NCI-H748 (cell line): ENCODE measurements at regions not wholly inside any gene's neighbourhood (a gene's known extent, or its start where the extent isn't known, plus 50 kb on each side); places are given as distances from the start of the nearest gene placed in this dataset.

Experiments used
- DNase-seq: peaks from one replicate; lab custom pipeline; 2025; ENCODE audit not compliant: unreplicated experiment; lab: John Stamatoyannopoulos, UW

- DNase-seq, result no peak
These were observed 186.5 kb upstream of the TSHZ2 start for GRCh38 chr20:52785679-52786078.

GRCh38 chr20:52783769-52784168 lies 188.4 kb upstream of the TSHZ2 start:
- no peak for DNase-seq

- DNase-seq, result no peak
These were observed 191.7 kb upstream of the TSHZ2 start for GRCh38 chr20:52780462-52780861.

GRCh38 chr20:52779125-52779524 lies 193.0 kb upstream of the TSHZ2 start:
- no peak for DNase-seq

GRCh38 chr20:52777171-52777570 lies 195.0 kb upstream of the TSHZ2 start:
- DNase-seq, result no peak

GRCh38 chr20:52775786-52776185 lies 196.4 kb upstream of the TSHZ2 start:
- DNase-seq, result no peak

- DNase-seq, result no peak
These were observed 203.5 kb upstream of the TSHZ2 start for GRCh38 chr20:52768694-52769093.

GRCh38 chr20:52766645-52767435 lies 205.3 kb upstream of the TSHZ2 start:
- no peak for DNase-seq

- DNase-seq, result no peak
These were observed 208.8 kb upstream of the TSHZ2 start for GRCh38 chr20:52763321-52763853.

GRCh38 chr20:52761867-52762266 lies 210.3 kb upstream of the TSHZ2 start:
- DNase-seq, result no peak

GRCh38 chr20:52760791-52761190 lies 211.4 kb upstream of the TSHZ2 start:
- DNase-seq, result no peak

- DNase-seq, result no peak
These were observed 214.7 kb upstream of the TSHZ2 start for GRCh38 chr20:52757411-52757810.

- DNase-seq, result no peak
These were observed 216.4 kb upstream of the TSHZ2 start for GRCh38 chr20:52755744-52756143.

- DNase-seq, result no peak
These were observed 217.8 kb upstream of the TSHZ2 start for GRCh38 chr20:52754366-52754765.

- DNase-seq, result no peak
These were observed 220.1 kb upstream of the TSHZ2 start for GRCh38 chr20:52752023-52752422.

GRCh38 chr20:52751571-52751970 lies 220.6 kb upstream of the TSHZ2 start:
- DNase-seq, result no peak

GRCh38 chr20:52749938-52750337 lies 222.2 kb upstream of the TSHZ2 start:
- no peak for DNase-seq

- DNase-seq, result no peak
These were observed 223.2 kb upstream of the TSHZ2 start for GRCh38 chr20:52748990-52749389.

GRCh38 chr20:52748285-52748932 lies 223.7 kb upstream of the TSHZ2 start:
- DNase-seq, result no peak

- peak; percentile 4 for DNase-seq
These were observed 224.3 kb upstream of the TSHZ2 start for GRCh38 chr20:52747845-52748284.

GRCh38 chr20:52746770-52747169 lies 225.4 kb upstream of the TSHZ2 start:
- DNase-seq, result no peak

GRCh38 chr20:52746190-52746589 lies 226.0 kb upstream of the TSHZ2 start:
- DNase-seq, result no peak
